H1 (cell line): ENCODE measurements at regions not wholly inside any gene's neighbourhood (a gene's known extent, or its start where the extent isn't known, plus 50 kb on each side); places are given as distances from the start of the nearest gene placed in this dataset.

ENCODE experiments used
- CTCF ChIA-PET: fragments of 300-600 bp; sonication (Branson Sonifier 250); formaldehyde crosslinking; loops from one replicate; lab custom pipeline; 2021; ENCODE audit not compliant: partially characterized antibody; lab: Charles Lee
- POLR2A ChIA-PET: fragments of 300-600 bp; sonication (Branson Sonifier 250); formaldehyde crosslinking; loops from one replicate; lab custom pipeline; 2021; ENCODE audit warnings: inconsistent platforms; ENCODE audit not compliant: partially characterized antibody; lab: Charles Lee
- DNase-seq, 2 experiments: peaks; one replicate each; pipeline versions ENCODE4 v3.0.0 to v3.0.0-alpha.2; 2010 to 2022; ENCODE audit warnings: low spot score in 2 of 2, low read depth in 1 of 2, mixed read lengths in 1 of 2
- FAIRE-seq: peaks from 2 replicates; lab custom pipeline; 2011; peaks lifted over from hg19 to GRCh38; lab: Jason Lieb, UNC
- H2AFZ ChIP-seq: 2 replicates; pipeline ENCODE4 v1.8.1; 2012; ENCODE audit warnings: low read length, inconsistent platforms
- H2AK5ac ChIP-seq: 2 replicates; pipeline ENCODE4 v1.6.1; 2013; ENCODE audit warnings: low read depth, low read length
- H2BK120ac ChIP-seq: replicated peaks from 2 replicates; pipeline ENCODE3; 2013; ENCODE audit warnings: low read depth, low read length, inconsistent platforms
- H2BK12ac ChIP-seq: 2 replicates; pipeline ENCODE4 v1.6.1; 2013; ENCODE audit warnings: low read depth, low read length
- H2BK15ac ChIP-seq: 2 replicates; pipeline ENCODE4 v1.6.1; 2013; ENCODE audit warnings: low read length
- H2BK20ac ChIP-seq: 2 replicates; pipeline ENCODE4 v1.6.1; 2013; ENCODE audit warnings: low read length
- H2BK5ac ChIP-seq: 2 replicates; pipeline ENCODE4 v1.6.1; 2013; ENCODE audit warnings: low read depth, low read length
- H3K14ac ChIP-seq: 2 replicates; pipeline ENCODE4 v1.6.1; 2013; ENCODE audit warnings: inconsistent platforms; ENCODE audit not compliant: insufficient read length
- H3K18ac ChIP-seq: 2 replicates; pipeline ENCODE4 v1.6.1; 2013; ENCODE audit warnings: low read length; ENCODE audit errors: extremely low read depth
- H3K23ac ChIP-seq: 2 replicates; pipeline ENCODE4 v1.6.1; 2013; ENCODE audit warnings: inconsistent platforms; ENCODE audit not compliant: insufficient read length
- H3K23me2 ChIP-seq: 2 replicates; pipeline ENCODE4 v1.6.1; 2013; ENCODE audit warnings: low read depth, low read length
- H3K27ac ChIP-seq: 2 replicates; pipeline ENCODE4 v1.6.1; 2011; ENCODE audit warnings: low read depth, low read length, inconsistent platforms
- H3K27me3 ChIP-seq, 4 experiments: replicated peaks in 1 of 4; 1 replicate in 1 of 4; 2 replicates in 3 of 4; pipeline versions ENCODE4 v1.6.1 to v1.8.1; 2011 to 2013; ENCODE audit warnings: low read length in 3 of 4, mild to moderate bottlenecking in 3 of 4, inconsistent platforms in 2 of 4, mixed read lengths in 2 of 4, moderate library complexity in 1 of 4; ENCODE audit not compliant: control insufficient read depth in 3 of 4, insufficient read depth in 3 of 4; ENCODE audit errors: extremely low read depth in 1 of 4
- H3K36me3 ChIP-seq, 4 experiments: 2 replicates each; pipeline versions ENCODE4 v1.6.1 to v1.8.1; 2011 to 2013; ENCODE audit warnings: mild to moderate bottlenecking in 4 of 4, low read length in 3 of 4, moderate library complexity in 2 of 4, control low read depth in 1 of 4, inconsistent platforms in 1 of 4; ENCODE audit not compliant: insufficient read depth in 4 of 4, control insufficient read depth in 2 of 4
- H3K4ac ChIP-seq: replicated peaks from 2 replicates; pipeline ENCODE3; 2013; ENCODE audit warnings: low read length, low read depth, mixed read lengths, inconsistent platforms; ENCODE audit not compliant: insufficient read length
- H3K4me1 ChIP-seq, 4 experiments: replicated peaks in 1 of 4; 1 replicate in 1 of 4; 2 replicates in 3 of 4; pipeline versions ENCODE4 v1.6.1 to v1.8.1; 2011 to 2013; ENCODE audit warnings: low read length in 3 of 4, inconsistent platforms in 2 of 4, mixed read lengths in 1 of 4; ENCODE audit not compliant: insufficient read depth in 4 of 4, control insufficient read depth in 3 of 4
- H3K4me2 ChIP-seq, 2 experiments: 2 replicates each; pipeline versions ENCODE4 v1.6.1 to v1.8.1; 2011 to 2013; ENCODE audit warnings: low read depth in 2 of 2, low read length in 2 of 2, control low read depth in 1 of 2, inconsistent platforms in 1 of 2, mild to moderate bottlenecking in 1 of 2; ENCODE audit not compliant: insufficient read depth in 1 of 2
- H3K4me3 ChIP-seq, 4 experiments: fragments of 200-600, 300-600 bp in 1 of 4; sonication (generic), shearing (Covaris generic), sonication (Bioruptor Twin) in 1 of 4; 2 replicates each; pipeline versions ENCODE4 v1.5.1 to v1.8.1; 2011 to 2016; ENCODE audit warnings: low read length in 4 of 4, low read depth in 3 of 4, control low read depth in 2 of 4, inconsistent platforms in 2 of 4, mild to moderate bottlenecking in 2 of 4, mixed read lengths in 1 of 4, moderate library complexity in 1 of 4; ENCODE audit not compliant: insufficient read depth in 2 of 4; ENCODE audit errors: extremely low read depth in 1 of 4
- H3K56ac ChIP-seq: replicated peaks from 2 replicates; pipeline ENCODE3; 2013; ENCODE audit warnings: low read depth, mild to moderate bottlenecking, mixed read lengths, low read length, inconsistent platforms; ENCODE audit not compliant: insufficient read length
- H3K79me1 ChIP-seq: 2 replicates; pipeline ENCODE4 v1.6.1; 2013; ENCODE audit warnings: low read depth, low read length, control low read depth
- H3K79me2 ChIP-seq, 2 experiments: 2 replicates each; pipeline versions ENCODE4 v1.6.1 to v1.8.1; 2012 to 2013; ENCODE audit warnings: low read length in 2 of 2, mild to moderate bottlenecking in 2 of 2, inconsistent platforms in 1 of 2; ENCODE audit not compliant: insufficient read depth in 2 of 2, control insufficient read depth in 1 of 2
- H3K9ac ChIP-seq, 4 experiments: replicated peaks in 1 of 4; 1 replicate in 1 of 4; 2 replicates in 3 of 4; pipeline versions ENCODE4 v1.6.1 to v1.8.1; 2011 to 2013; ENCODE audit warnings: low read depth in 3 of 4, low read length in 3 of 4, control low read depth in 2 of 4, mild to moderate bottlenecking in 2 of 4, moderate library complexity in 2 of 4, inconsistent platforms in 1 of 4; ENCODE audit errors: extremely low read depth in 1 of 4
- H3K9me3 ChIP-seq, 2 experiments: 2 replicates each; pipeline versions ENCODE4 v1.6.1 to v1.8.1; 2012 to 2013; ENCODE audit warnings: mild to moderate bottlenecking in 2 of 2, moderate library complexity in 2 of 2, control low read depth in 1 of 2, inconsistent platforms in 1 of 2, low read depth in 1 of 2, low read length in 1 of 2, mixed read lengths in 1 of 2; ENCODE audit not compliant: insufficient read depth in 2 of 2
- H4K20me1 ChIP-seq, 2 experiments: replicated peaks in 1 of 2; 2 replicates each; pipeline versions ENCODE3 to v1.8.1; 2011 to 2013; ENCODE audit warnings: inconsistent platforms in 2 of 2, low read length in 2 of 2, mild to moderate bottlenecking in 1 of 2; ENCODE audit not compliant: insufficient read depth in 2 of 2, control insufficient read depth in 1 of 2
- H4K5ac ChIP-seq: 2 replicates; pipeline ENCODE4 v1.6.1; 2013; ENCODE audit warnings: low read length, low read depth, mixed read lengths, inconsistent platforms; ENCODE audit not compliant: insufficient read length
- H4K8ac ChIP-seq: 2 replicates; pipeline ENCODE4 v1.8.0; 2013; ENCODE audit warnings: mild to moderate bottlenecking, moderate library complexity, low read length, inconsistent platforms; ENCODE audit not compliant: insufficient read depth; ENCODE audit errors: extremely low read depth
- H4K91ac ChIP-seq: replicated peaks from 2 replicates; pipeline ENCODE3; 2013; ENCODE audit warnings: low read length, mixed read lengths, inconsistent platforms; ENCODE audit not compliant: insufficient read length
- BACH1 ChIP-seq: IDR thresholded peaks from 2 replicates; pipeline ENCODE4 v1.6.1; 2012; ENCODE audit warnings: low read length, improper control_type of control experiment
- CBX5 ChIP-seq: fragments of 300-800, 300-1000 bp; sonication (generic); IDR thresholded peaks from 2 replicates; pipeline ENCODE4 v1.7.1; 2016; ENCODE audit warnings: antibody characterized with exemption, low read length, low read depth
- CREB1 ChIP-seq: IDR thresholded peaks from 2 replicates; pipeline ENCODE4 v1.6.1; 2012; ENCODE audit warnings: inconsistent platforms
- CTBP2 ChIP-seq: IDR thresholded peaks from 2 replicates; pipeline ENCODE4 v1.7.0; 2011; ENCODE audit warnings: borderline replicate concordance, mild to moderate bottlenecking, moderate library complexity, mixed read lengths, low read length; ENCODE audit not compliant: insufficient read depth, insufficient read length
- EGR1 ChIP-seq: IDR thresholded peaks from 2 replicates; pipeline ENCODE4 v1.6.1; 2011; ENCODE audit warnings: low read depth, low read length, borderline replicate concordance
- GTF2F1 ChIP-seq: IDR thresholded peaks from 2 replicates; pipeline ENCODE4 v1.6.1; 2012; ENCODE audit warnings: low read depth, low read length, improper control_type of control experiment, borderline replicate concordance
- KDM1A ChIP-seq: fragments of 200-600, 300-600 bp; sonication (generic); IDR thresholded peaks from 2 replicates; pipeline ENCODE4 v1.7.1; 2016; ENCODE audit warnings: mild to moderate bottlenecking, low read length, borderline replicate concordance
- NRF1 ChIP-seq: IDR thresholded peaks from 2 replicates; pipeline ENCODE4 v1.6.1; 2011; ENCODE audit warnings: mild to moderate bottlenecking, low read depth, low read length, improper control_type of control experiment
- PHF8 ChIP-seq: fragments of 200-600 bp; sonication (generic); conservative IDR thresholded peaks from 2 replicates; pipeline ENCODE4 v1.7.1; 2012; ENCODE audit warnings: low read depth, mild to moderate bottlenecking, inconsistent platforms, low read length, moderate library complexity
- RXRA ChIP-seq: IDR thresholded peaks from 2 replicates; pipeline ENCODE4 v1.6.1; 2011; ENCODE audit warnings: low read depth, mild to moderate bottlenecking, low read length, moderate library complexity; ENCODE audit not compliant: insufficient read depth
- SP4 ChIP-seq: IDR thresholded peaks from 2 replicates; pipeline ENCODE4 v1.6.1; 2012; ENCODE audit warnings: low read length, inconsistent platforms
- SRF ChIP-seq: IDR thresholded peaks from 2 replicates; pipeline ENCODE4 v1.6.1; 2011; ENCODE audit warnings: mild to moderate bottlenecking, low read depth, low read length, moderate library complexity
- SUZ12 ChIP-seq: fragments of 200-600 bp; sonication (generic); IDR thresholded peaks from 2 replicates; pipeline ENCODE4 v1.6.1; 2012; ENCODE audit warnings: mild to moderate bottlenecking, inconsistent platforms, low read length, moderate library complexity, mixed read lengths
- TAF7 ChIP-seq: optimal IDR thresholded peaks from 2 replicates; pipeline ENCODE3; 2011; ENCODE audit warnings: low read depth, mild to moderate bottlenecking, inconsistent platforms, low read length, moderate library complexity, borderline replicate concordance
- TEAD4 ChIP-seq: IDR thresholded peaks from 2 replicates; pipeline ENCODE4 v1.6.1; 2012; ENCODE audit warnings: low read depth, low read length, inconsistent platforms, mixed read lengths
- WGBS, 2 experiments: shearing (Covaris generic) in 1 of 2; methylation state at CpG; one replicate each; pipeline versions ENCODE4 v1.1.6 to v1.1.7; 2013 to 2015; ENCODE audit warnings: low lambda C conversion rate in 2 of 2, mixed read lengths in 2 of 2, inconsistent platforms in 1 of 2, low coverage in 1 of 2, missing lambda C conversion rate in 1 of 2; ENCODE audit not compliant: insufficient replicate concordance in 2 of 2, insufficient coverage in 1 of 2, insufficient read length in 1 of 2; ENCODE audit errors: extremely low coverage in 1 of 2, missing lambda C conversion rate in 1 of 2; 5-methylcytosine and 5-hydroxymethylcytosine counted together

DNA sequence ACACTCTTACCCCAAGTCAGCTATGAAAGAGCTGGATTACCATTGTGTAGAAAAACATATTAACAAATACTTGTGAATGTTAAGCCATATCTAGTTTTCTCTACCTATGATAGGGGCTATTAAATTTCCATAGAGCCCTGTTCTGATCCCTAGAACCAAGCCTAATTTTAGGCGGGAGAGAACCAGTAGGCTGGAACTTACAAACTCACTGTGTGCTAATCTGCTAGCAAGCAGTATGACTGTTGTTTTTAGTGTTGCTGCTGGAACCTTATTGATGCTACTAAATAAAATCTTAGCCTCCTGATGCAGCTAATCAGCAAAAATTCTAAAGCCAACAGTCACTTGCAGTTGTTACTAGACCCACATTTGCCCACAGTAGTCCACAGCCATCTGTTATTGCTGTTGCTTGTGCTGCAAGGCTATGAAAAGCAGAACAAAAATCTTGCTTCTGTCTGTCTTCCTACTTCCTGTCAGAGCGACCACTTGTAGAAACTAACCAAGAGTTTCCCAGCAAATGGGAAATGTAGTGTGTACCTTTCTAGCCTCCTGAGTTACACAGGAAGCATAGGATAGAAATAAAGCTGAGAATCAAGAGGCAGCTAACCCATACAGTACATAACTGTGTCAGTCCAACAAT is 368.4 kb downstream of the ARL4A start:
- H3K27me3 ChIP-seq: no peaks in the 10 kb centered on the region
- no peak for TF ChIP-seq RXRA
- no peak for TF ChIP-seq SP4
- no peak for TF ChIP-seq CBX5
- no peak for TF ChIP-seq SUZ12
- TF ChIP-seq CREB1: no peak
- no peak for TF ChIP-seq NRF1
- no peak for TF ChIP-seq TAF7
- no peak for TF ChIP-seq PHF8
- no peak for TF ChIP-seq TEAD4
- no peak for TF ChIP-seq SRF
- no peak for TF ChIP-seq EGR1
- no peak for TF ChIP-seq BACH1
- TF ChIP-seq KDM1A: no peak
- no peak for TF ChIP-seq CTBP2
- no peak for TF ChIP-seq GTF2F1
- H2BK15ac ChIP-seq: no peak overlapping the region
- H3K4ac ChIP-seq: no peak overlapping the region
- 93% methylated on average over 2 of the region's 2 CpGs; no CpG with 5 or more reads in 1 of the 2 experiments for WGBS, 2 experiments
- ChIA-PET CTCF (no interaction called here), POLR2A (no interaction called here)
- no peak overlapping the region for H2BK20ac ChIP-seq
- no peak overlapping the region for H4K8ac ChIP-seq
- no peaks in the 10 kb centered on the region for H3K79me2 ChIP-seq
- no peak for FAIRE-seq
- no peak overlapping the region for H4K5ac ChIP-seq
- no peaks in the 10 kb centered on the region for H3K4me1 ChIP-seq
- no peak overlapping the region for H3K9ac ChIP-seq
- no peak overlapping the region for H3K18ac ChIP-seq
- no peak overlapping the region for H3K56ac ChIP-seq
- no peak overlapping the region for H2BK12ac ChIP-seq
- H2AFZ ChIP-seq: peak overlapping the region; percentile 94
- no peaks in the 10 kb centered on the region for H3K36me3 ChIP-seq
- H3K4me3 ChIP-seq: no peak overlapping the region
- no peak overlapping the region for H2BK120ac ChIP-seq
- H3K27ac ChIP-seq: no peak overlapping the region
- DNase-seq: no peak
- no peak overlapping the region for H2AK5ac ChIP-seq
- no peak overlapping the region for H4K91ac ChIP-seq
- no peak overlapping the region for H2BK5ac ChIP-seq
- H3K9me3 ChIP-seq: no peaks in the 10 kb centered on the region
- H3K23ac ChIP-seq: no peak overlapping the region
- H3K4me2 ChIP-seq: no peak overlapping the region
- H3K79me1 ChIP-seq: no peaks in the 10 kb centered on the region
- H4K20me1 ChIP-seq: no peaks in the 10 kb centered on the region
- H3K23me2 ChIP-seq: no peaks in the 10 kb centered on the region
- no peak overlapping the region for H3K14ac ChIP-seq
